Hepatic stellate cell (primary cell): ENCODE measurements at regions not wholly inside any gene's neighbourhood (a gene's known extent, or its start where the extent isn't known, plus 50 kb on each side); places are given as distances from the start of the nearest gene placed in this dataset.
"Not testable (repeated sequence)": the region's sequence is repeated elsewhere in the genome, so short reads cannot be mapped to it uniquely, and the experiment has no call there.

Experiments used
- DNase-seq: peaks from one replicate; pipeline ENCODE4 v3.0.0; 2011; ENCODE audit warnings: low spot score

DNA sequence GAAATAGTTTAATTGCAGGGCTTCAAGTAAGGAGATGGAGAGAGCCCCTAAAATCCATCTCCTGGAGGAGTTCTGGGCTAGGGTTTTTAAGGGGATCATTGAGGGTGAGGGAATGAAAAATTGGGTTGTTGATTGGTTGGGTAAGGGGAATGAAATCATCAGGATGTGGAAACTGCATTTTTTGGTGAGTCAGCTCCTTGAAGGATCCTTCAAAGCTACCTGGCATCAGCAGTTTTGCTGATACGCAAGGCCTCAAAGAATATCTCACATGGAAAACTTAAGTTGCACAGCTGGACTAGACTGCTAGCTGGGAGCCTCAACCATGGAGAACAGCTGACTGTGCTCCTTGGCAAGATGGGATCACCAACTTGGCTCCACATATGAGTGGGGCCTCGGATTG, 136.7 kb downstream of the FGF10 start:
- no peak for DNase-seq

DNA sequence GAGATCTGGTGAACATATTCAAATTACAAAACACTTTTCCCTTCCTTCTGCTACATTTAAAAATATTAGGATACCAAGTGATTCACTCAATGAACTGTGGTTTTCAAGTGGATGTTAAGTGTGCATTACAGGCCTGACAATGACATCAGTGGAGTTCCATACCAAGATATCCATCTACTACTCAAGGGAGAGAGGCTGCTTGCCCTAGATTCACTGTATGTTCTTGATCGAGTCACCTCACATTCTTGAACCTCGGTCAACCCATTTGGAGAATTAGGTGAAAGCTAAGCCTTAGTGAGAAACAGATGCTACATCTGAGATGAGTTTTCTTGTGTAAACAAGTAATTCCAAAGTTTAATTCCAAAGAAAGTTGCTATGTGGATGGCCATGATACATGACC, 142.2 kb downstream of the FGF10 start:
- DNase-seq = no peak

DNA sequence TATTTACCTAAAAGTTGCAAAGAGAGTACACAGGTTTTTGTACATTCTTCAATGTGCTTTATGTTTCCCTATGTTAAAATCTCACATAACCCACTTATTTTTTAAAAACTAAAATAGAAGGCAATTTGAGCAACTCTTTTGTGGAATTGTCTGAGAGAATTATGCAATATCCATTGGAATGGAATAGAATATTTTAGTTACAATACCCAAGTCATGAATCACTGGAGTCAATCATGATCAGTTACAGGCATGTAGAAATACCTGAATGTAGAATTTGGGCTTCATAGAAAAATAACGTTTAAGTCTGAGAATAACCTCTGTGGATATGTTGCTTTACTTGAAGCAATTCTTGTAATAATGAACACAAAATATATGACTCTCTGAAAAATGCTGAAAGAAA, 143.3 kb downstream of the FGF10 start:
- DNase-seq = no peak

GRCh38 chr5:44242791-44243190, 146.4 kb downstream of the FGF10 start:
- no peak for DNase-seq

GRCh38 chr5:44236040-44236439, 153.2 kb downstream of the FGF10 start:
- no peak for DNase-seq

- no peak for DNase-seq
These were observed 155.5 kb downstream of the FGF10 start for GRCh38 chr5:44233691-44234090.

DNA sequence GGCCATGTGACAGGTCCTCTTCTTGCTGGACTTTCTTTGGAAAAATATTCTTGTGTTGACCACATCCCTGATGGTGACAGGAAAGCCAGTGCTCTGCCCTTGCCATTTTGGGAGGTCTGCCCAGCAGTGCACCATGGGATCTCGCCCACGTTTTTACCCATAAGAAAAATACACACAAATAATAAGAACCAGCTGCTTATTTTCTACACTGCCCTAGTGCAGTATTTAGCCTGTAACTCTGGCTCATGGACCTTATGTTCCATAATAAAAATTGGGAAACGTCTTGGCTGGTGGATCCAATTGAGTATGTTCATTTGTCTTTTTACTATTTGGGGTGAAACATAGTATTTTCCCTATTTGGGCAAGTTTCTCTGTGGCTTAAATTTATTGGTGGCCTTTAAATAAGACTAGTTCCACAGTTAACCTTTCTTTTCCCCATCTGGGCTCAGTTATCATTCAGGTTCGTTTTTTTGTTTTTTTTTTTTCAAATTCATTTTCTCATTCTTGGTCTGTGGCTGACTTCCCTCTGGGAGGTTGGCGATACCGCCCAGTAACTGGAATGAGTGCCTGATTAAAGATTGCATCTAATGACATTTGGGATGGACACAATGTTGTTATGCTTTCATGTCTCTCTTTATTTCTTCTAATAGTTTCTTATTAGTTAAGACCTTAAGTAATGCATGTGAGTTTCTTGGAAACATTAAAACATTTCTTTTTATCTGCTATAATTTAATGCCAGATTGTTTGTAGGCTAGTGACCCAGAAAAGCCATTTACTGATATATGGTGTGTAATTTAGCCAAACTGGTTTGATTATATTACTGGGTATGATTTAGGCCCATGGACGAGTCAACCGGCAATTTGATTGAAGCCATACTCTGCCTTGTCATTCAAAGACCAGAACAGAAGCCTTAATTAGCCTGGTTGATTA, 163.7 kb downstream of the FGF10 start:
- no peak for DNase-seq

DNA sequence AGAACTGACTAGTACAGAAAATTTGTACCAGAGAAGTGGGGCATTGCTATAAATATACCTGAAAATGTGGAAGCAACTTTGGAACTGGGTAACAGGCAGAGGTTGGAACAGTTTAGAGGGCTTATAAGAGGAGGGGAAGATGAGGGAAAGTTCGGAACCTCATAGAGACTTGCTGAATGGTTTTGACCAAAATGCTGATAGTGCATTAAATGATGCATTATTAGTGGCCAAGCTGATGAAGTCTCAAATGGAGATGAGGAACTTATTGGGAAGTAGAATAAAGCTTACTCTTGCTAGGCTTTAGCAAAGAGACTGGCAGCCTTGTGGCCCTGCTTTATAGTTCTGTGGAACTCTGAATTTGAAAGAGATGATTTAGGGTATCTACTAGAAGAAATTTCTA, 189.8 kb downstream of the FGF10 start:
- DNase-seq = no peak

DNA sequence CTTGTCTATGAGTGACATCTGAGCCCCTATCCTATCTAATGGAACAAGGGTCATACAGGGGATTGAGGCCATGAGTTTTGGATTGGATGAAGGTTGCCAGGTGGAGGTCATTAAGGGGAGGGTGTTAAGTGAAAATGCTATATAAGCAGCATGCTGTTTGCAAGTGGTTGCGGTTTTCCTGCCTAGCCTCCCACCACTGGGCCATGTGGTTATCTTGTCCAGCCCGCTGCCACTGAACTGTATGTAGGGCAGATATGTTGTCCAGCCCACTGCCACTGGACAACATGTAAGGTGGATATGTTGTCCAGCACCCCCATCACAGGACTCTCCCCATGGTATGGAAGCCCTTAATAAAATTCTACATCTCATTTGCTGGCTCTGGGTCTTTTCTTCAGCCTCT, 200.0 kb downstream of the FGF10 start:
- DNase-seq = no peak

DNA sequence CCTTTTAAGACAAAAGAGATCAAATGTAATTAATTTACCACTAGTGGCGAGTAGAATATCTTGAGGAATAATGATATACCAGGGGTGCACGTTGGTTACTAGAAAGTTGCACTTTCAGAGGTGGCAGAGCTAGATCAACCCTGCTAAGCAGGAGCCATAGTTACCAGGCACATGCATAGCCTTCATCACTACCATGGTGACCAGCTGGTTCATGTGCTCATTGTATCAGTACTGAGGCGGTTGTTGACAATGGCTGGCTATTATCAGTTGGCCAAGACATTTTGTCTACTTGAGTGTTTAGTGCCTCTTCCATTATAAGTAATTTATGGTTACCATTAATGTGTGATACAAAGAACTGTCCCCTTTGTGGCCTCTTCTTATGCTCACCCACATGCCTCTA, 201.2 kb downstream of the FGF10 start:
- DNase-seq = no peak

DNA sequence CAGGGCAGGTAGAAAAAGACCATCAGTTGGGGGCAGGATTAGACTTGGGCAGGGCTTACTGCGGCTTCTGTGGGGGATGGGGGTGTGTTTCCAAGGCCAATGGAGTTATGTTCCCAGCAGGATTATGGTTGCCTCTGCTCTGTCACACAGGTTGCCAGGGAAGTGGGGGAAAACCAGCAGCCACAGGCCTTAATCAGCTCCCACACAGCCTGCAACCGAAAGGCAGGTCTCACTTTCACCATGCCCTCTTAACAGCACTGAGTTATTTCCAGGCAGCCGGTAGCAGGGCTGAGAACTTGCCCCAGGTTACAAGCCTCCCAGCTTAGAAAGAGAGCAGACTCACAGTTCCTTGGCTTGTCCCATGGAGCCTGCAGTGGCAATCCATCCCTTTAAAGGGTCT, 205.5 kb downstream of the FGF10 start:
- no peak for DNase-seq

DNA sequence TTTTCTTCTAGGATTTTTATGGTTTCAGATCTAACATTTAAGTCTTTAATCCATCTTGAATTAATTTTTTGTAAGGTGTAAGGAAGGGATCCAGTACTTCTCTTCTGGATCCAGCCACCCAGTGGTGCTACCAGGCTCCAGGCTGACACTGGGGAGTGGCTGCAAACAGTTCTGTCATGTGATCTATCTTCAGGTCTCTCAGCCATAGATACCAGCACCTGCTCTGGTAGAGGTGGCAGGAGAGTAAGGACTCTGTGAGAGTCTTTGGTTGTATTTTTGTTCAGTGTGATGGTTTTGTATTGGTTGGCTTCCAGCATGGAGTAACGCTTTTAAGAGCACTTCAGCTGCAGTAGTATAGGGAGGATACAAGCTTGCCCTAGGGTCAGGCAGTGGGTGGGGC, 205.9 kb downstream of the FGF10 start:
- DNase-seq = no peak

DNA sequence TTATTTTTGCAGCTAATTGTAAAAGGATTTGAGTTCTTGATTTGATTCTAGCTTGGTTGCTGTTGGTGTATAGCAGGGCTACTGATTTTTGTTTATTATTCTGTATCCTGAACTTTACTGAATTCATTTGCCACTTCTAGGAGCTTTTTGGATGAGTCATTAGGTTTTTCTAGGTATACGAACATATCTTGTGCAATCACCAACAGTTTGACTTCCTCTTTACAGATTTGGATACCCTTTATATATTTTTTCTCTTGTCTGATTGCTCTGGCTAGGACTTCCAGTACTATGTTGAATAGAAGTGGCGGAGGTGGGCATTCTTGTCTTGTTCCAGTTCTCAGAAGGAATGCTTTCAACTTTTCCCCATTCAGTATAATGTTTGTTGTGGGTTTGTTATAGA, 210.8 kb downstream of the FGF10 start:
- DNase-seq = no peak

GRCh38 chr5:44167540-44167939, 221.7 kb downstream of the FGF10 start:
- no peak for DNase-seq

DNA sequence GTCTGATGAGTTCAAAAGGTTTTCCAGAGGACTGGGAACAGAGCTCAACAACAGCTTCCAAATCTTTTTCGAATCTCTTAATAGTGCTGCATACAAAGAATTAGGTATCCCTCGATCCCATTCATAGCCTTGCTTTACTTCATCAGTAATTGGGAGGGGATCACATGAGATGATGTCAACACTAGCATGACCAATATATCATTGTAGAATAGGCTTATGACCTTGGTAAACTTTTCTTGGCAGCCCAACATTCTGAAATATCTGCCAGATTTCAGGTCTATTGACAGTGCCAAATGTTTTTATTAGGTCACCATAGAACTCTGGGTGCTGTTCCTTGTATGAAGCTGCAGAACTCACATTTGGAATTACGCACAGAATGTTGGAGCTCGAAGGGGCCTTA, 228.9 kb downstream of the FGF10 start:
- DNase-seq = no peak

DNA sequence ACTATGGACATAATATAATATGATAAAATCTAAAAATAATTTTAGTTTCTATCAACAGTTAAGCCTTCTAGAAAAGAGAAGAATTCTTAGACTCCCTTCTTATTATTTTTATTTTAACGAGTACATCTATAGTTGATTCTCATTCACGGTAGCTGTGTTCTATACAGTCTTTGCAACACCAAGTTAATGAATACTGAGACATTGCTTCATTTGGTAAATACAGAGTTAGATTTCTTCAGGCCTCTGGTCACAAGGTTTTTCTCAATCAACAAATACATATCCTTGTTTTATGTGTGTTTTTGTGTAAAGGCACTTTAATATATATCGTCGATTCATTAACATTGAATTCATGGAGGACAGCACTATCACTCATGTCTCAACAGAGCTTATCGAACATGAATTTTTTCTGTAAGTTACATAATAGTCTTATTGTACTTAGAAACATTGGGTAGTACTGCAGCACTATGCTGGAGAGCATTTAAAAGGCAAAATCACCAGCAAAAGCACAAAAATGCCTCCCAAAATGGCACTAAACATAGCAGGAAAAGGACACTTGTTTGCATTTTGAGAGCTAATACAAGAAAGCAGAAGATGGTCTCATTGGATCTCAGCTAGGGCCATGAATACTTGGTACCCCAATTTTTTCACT, 239.0 kb downstream of the FGF10 start:
- DNase-seq = no peak

- DNase-seq = not testable (repeated sequence)
These were observed 271.3 kb downstream of the FGF10 start for GRCh38 chr5:44117947-44118346.

DNA sequence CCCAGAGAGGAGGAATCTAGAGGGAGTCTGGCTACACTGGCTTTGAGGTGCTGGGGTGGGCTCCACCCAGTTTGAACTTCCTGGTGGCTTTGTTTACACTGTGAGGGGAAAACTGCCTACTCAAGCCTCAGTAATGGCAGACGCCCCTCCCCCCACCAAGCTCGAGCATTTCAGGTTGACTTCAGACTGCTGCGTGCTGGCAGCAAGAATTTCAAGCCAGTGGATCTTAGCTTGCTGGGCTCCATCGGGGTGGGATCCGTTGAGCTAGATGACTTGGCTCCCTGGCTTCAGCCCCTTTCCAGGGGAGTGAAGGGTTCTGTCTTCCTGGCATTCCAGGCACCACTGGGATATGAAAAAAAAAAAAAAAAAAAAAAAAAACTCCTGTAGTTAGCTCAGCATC, 281.0 kb downstream of the FGF10 start:
- DNase-seq = not testable (repeated sequence)

- no peak for DNase-seq
These were observed 289.6 kb downstream of the FGF10 start for GRCh38 chr5:44099643-44100042.

GRCh38 chr5:44089424-44090144, 299.6 kb downstream of the FGF10 start:
- no peak for DNase-seq

GRCh38 chr5:44085083-44085482, 304.1 kb downstream of the FGF10 start:
- no peak for DNase-seq

DNA sequence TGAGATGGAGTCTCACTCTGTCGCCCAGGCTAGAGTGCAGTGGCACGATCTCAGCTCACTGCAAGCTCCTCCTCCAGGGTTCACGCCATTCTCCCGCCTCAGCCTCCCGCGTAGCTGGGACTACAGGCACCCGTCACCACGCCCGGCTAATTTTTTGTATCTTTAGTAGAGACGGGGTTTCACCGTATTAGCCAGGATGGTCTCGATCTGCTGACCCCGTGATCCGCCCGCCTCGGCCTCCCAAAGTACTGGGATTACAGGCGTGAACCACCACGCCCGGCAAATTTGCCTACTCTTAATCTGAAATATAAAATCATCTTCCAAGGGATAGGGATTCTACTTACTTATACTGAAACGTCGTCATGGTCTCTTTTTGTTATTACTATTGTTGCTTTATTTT, 314.7 kb downstream of the FGF10 start:
- not testable (repeated sequence) for DNase-seq

DNA sequence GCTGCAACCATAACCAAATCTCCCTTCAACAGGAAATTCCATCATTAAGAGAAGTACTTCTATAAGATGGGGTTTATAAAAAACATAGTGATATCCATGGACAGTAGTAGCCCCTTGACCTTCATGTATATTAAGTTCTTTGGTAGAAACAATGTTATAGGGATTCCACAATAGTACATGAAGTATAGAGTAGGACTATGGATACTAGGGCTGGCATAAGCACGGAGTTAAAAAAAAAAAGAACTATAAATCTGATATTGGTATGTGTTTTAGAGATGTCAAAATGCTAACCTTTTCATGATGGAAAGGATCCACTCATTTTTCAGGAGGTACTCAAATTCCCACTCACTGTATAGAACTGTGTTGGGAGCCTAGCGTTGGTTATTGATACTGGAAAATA, 337.6 kb downstream of the FGF10 start:
- no peak for DNase-seq
